Esophagus squamous epithelium (tissue), 4 donors: ENCODE measurements at regions not wholly inside any gene's neighbourhood (a gene's known extent, or its start where the extent isn't known, plus 50 kb on each side); places are given as distances from the start of the nearest gene placed in this dataset.

Experiments used
- POLR2A ChIP-seq, 4 donors: fragments of 450-650 bp; IDR thresholded peaks; one replicate each; pipeline ENCODE4 v1.6.1; 2017; ENCODE audit warnings: antibody characterized with exemption in 4 of 4, mild to moderate bottlenecking in 4 of 4, moderate library complexity in 3 of 4
- TF ChIP-seq, protein P1 (sequence below), 6 experiments: fragments of 450-650 bp in 4 of 6; fragments of 200-600 bp in 2 of 6; sonication (generic) in 2 of 6; IDR thresholded peaks; one replicate each; pipeline ENCODE4 v1.5.1; 2016 to 2019; ENCODE audit warnings: antibody characterized with exemption in 6 of 6, mild to moderate bottlenecking in 4 of 6, moderate library complexity in 4 of 6

GRCh38 chr5:143464723-143465490 is 61.4 kb upstream of the NR3C1 start:
- TF ChIP-seq, protein P1, sequence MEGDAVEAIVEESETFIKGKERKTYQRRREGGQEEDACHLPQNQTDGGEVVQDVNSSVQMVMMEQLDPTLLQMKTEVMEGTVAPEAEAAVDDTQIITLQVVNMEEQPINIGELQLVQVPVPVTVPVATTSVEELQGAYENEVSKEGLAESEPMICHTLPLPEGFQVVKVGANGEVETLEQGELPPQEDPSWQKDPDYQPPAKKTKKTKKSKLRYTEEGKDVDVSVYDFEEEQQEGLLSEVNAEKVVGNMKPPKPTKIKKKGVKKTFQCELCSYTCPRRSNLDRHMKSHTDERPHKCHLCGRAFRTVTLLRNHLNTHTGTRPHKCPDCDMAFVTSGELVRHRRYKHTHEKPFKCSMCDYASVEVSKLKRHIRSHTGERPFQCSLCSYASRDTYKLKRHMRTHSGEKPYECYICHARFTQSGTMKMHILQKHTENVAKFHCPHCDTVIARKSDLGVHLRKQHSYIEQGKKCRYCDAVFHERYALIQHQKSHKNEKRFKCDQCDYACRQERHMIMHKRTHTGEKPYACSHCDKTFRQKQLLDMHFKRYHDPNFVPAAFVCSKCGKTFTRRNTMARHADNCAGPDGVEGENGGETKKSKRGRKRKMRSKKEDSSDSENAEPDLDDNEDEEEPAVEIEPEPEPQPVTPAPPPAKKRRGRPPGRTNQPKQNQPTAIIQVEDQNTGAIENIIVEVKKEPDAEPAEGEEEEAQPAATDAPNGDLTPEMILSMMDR (IDR thresholded peaks at IDR 0.05), result no peak
- TF ChIP-seq POLR2A (IDR thresholded peaks at IDR 0.05), result no peak
